CD8-positive, alpha-beta memory T cell (primary cell): ENCODE measurements at regions not wholly inside any gene's neighbourhood (a gene's known extent, or its start where the extent isn't known, plus 50 kb on each side); places are given as distances from the start of the nearest gene placed in this dataset.

Source experiments
- CTCF ChIA-PET: fragments of 350-600 bp; sonication (Branson Sonifier 250); formaldehyde crosslinking; loops from one replicate; lab custom pipeline; 2021; ENCODE audit warnings: antibody characterized with exemption; lab: Charles Lee
- POLR2A ChIA-PET: fragments of 350-600 bp; sonication (Branson Sonifier 250); formaldehyde crosslinking; loops from one replicate; lab custom pipeline; 2021; ENCODE audit warnings: antibody characterized with exemption; lab: Charles Lee
- DNase-seq, 5 donors: peaks; one replicate each; pipeline versions ENCODE4 v3.0.0 to v3.0.0-alpha.2; 2020 to 2022; ENCODE audit warnings: mixed read lengths in 1 of 5
- H3K27ac ChIP-seq: one replicate; pipeline ENCODE4 v1.7.0; 2013; ENCODE audit warnings: low read depth, mild to moderate bottlenecking, low read length, moderate library complexity
- H3K27me3 ChIP-seq: 2 replicates; pipeline ENCODE4 v1.7.0; 2013; ENCODE audit warnings: low read length, mild to moderate bottlenecking; ENCODE audit not compliant: insufficient read depth, poor library complexity, severe bottlenecking
- H3K36me3 ChIP-seq: 2 replicates; pipeline ENCODE4 v1.7.0; 2013; ENCODE audit warnings: mild to moderate bottlenecking, low read length, moderate library complexity; ENCODE audit not compliant: insufficient read depth
- H3K4me1 ChIP-seq: 2 replicates; pipeline ENCODE4 v1.7.0; 2013; ENCODE audit warnings: mild to moderate bottlenecking, low read length, moderate library complexity; ENCODE audit not compliant: insufficient read depth
- H3K4me3 ChIP-seq: 2 replicates; pipeline ENCODE4 v1.7.0; 2013; ENCODE audit warnings: mild to moderate bottlenecking, low read length
- H3K9me3 ChIP-seq: 2 replicates; pipeline ENCODE4 v1.7.0; 2013; ENCODE audit warnings: mild to moderate bottlenecking, low read length
- H3K27ac Mint-ChIP-seq, 8 donors: one replicate each; pipeline ENCODE4 v1.8.0; 2020 to 2021; ENCODE audit warnings: mixed read lengths in 8 of 8, mild to moderate bottlenecking in 6 of 8, inconsistent platforms in 3 of 8, moderate library complexity in 3 of 8
- H3K27me3 Mint-ChIP-seq, 2 donors: one replicate each; pipeline ENCODE4 v1.8.0; 2020 to 2021; ENCODE audit warnings: mixed read lengths in 2 of 2, mild to moderate bottlenecking in 1 of 2, moderate library complexity in 1 of 2
- H3K36me3 Mint-ChIP-seq, 3 donors: one replicate each; pipeline ENCODE4 v1.8.0; 2020 to 2021; ENCODE audit warnings: mixed read lengths in 3 of 3, inconsistent platforms in 1 of 3, mild to moderate bottlenecking in 1 of 3
- H3K4me1 Mint-ChIP-seq, 3 donors: one replicate each; pipeline ENCODE4 v1.8.0; 2020 to 2021; ENCODE audit warnings: mixed read lengths in 3 of 3, inconsistent platforms in 1 of 3, mild to moderate bottlenecking in 1 of 3
- H3K4me3 Mint-ChIP-seq, 7 donors: one replicate each; pipeline ENCODE4 v1.8.0; 2020 to 2021; ENCODE audit warnings: mixed read lengths in 7 of 7, mild to moderate bottlenecking in 6 of 7, moderate library complexity in 4 of 7, inconsistent platforms in 2 of 7
- H3K9me3 Mint-ChIP-seq, 5 donors: one replicate each; pipeline ENCODE4 v1.8.0; 2020 to 2022; ENCODE audit warnings: mixed read lengths in 5 of 5, mild to moderate bottlenecking in 3 of 5, moderate library complexity in 2 of 5, inconsistent platforms in 1 of 5

DNA sequence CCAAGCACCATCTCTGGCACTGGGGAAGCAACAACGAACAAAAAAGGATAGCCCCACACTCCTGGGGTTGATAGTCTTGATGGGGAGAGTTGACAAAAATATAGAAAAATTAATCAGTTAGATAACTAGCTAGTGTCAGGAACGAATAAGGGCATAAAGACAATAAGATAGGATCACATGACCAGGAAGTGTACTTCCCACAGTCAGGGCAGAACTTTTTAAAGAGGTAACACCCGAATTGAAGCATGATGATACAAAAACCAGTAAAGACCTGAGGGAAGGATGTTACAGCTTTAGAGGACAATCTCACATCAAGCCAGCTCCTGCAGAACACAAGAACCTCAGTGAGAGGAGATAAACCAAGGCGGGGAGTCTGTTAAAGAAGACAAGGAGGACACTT lies 295.4 kb upstream of the CRIM1 start:
- POLR2A ChIA-PET: no interaction called here
- DNase-seq: no peak
- Histone ChIP-seq H3K4me1 (no peaks in the 10 kb centered on the region), H3K36me3 (no peaks in the 10 kb centered on the region), H3K4me3 (no peak overlapping the region), H3K9me3 (no peaks in the 10 kb centered on the region), H3K27ac (no peak overlapping the region), H3K27me3 (no peaks in the 10 kb centered on the region)
- H3K9me3 Mint-ChIP-seq: peaks cover 0 to 4% (median 2%) of the 10 kb centered on the region in 5 donors
- H3K27ac Mint-ChIP-seq: no peak overlapping the region
- H3K4me3 Mint-ChIP-seq: no peak overlapping the region
- peaks cover 12 to 33% of the 10 kb centered on the region in 2 donors for H3K27me3 Mint-ChIP-seq
- CTCF ChIA-PET: no interaction called here
- H3K36me3 Mint-ChIP-seq: peaks cover 0 to 8% (median 0%) of the 10 kb centered on the region in 3 donors
- peaks cover 4 to 6% (median 5%) of the 10 kb centered on the region in 3 donors for H3K4me1 Mint-ChIP-seq

DNA sequence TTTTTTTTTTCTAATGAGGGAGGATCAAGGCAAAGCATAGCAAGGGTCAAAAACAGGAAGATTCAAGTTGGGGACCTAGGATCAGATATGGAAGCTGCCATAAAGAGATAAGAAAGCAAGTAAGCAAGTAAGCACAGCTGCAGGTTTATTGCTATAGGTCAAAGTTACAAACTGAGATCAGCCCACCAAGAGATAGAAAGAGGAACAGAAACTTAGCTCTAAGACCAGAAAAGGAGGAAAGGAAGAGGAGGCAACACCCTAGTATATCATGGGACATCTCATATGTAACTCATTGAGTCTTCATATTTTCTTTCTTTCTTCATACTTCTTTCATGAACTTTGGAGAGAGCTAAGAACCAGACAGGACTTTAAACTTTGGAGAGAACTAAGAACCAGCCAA lies 295.9 kb upstream of the CRIM1 start:
- Histone ChIP-seq H3K36me3 (no peaks in the 10 kb centered on the region), H3K9me3 (no peaks in the 10 kb centered on the region), H3K27ac (no peak overlapping the region), H3K27me3 (no peaks in the 10 kb centered on the region), H3K4me3 (no peak overlapping the region), H3K4me1 (no peaks in the 10 kb centered on the region)
- Mint-ChIP-seq H3K9me3 (peaks cover 0 to 4% (median 0%) of the 10 kb centered on the region in 5 donors), H3K27me3 (peaks cover 12 to 33% of the 10 kb centered on the region in 2 donors), H3K36me3 (peaks cover 0 to 8% (median 0%) of the 10 kb centered on the region in 3 donors), H3K4me1 (peaks cover 4 to 6% (median 5%) of the 10 kb centered on the region in 3 donors), H3K4me3 (no peak overlapping the region), H3K27ac (no peak overlapping the region)
- CTCF ChIA-PET: no interaction called here
- no peak for DNase-seq
- POLR2A ChIA-PET: no interaction called here

DNA sequence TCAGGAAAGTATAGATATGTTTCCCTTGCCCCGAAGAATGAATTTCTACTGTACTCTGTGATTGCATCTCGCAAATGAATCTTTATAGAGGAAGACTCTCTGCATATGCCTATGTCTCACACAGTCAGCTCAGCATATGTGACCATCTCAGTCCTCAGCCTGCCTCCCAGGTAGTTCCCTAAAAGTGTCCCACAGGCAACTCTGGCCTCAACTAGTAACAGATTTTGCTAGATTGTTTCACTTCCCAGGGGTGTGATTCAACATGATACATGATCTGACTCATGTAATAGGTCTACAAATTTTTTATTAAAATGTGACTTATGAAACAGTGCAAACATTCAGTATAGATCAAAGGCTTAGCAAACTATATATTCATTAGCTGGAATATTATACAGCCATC lies 296.6 kb upstream of the CRIM1 start:
- no peak for DNase-seq
- Histone ChIP-seq H3K4me1 (no peaks in the 10 kb centered on the region), H3K27ac (no peak overlapping the region), H3K36me3 (no peaks in the 10 kb centered on the region), H3K4me3 (no peak overlapping the region), H3K9me3 (no peaks in the 10 kb centered on the region), H3K27me3 (no peaks in the 10 kb centered on the region)
- Mint-ChIP-seq H3K36me3 (peaks cover 0 to 8% (median 0%) of the 10 kb centered on the region in 3 donors), H3K27ac (no peak overlapping the region), H3K27me3 (peaks cover 12 to 33% of the 10 kb centered on the region in 2 donors), H3K9me3 (peaks cover 0 to 4% (median 0%) of the 10 kb centered on the region in 5 donors), H3K4me1 (peaks cover 4 to 6% (median 5%) of the 10 kb centered on the region in 3 donors), H3K4me3 (no peak overlapping the region)
- ChIA-PET POLR2A (no interaction called here), CTCF (no interaction called here)

DNA sequence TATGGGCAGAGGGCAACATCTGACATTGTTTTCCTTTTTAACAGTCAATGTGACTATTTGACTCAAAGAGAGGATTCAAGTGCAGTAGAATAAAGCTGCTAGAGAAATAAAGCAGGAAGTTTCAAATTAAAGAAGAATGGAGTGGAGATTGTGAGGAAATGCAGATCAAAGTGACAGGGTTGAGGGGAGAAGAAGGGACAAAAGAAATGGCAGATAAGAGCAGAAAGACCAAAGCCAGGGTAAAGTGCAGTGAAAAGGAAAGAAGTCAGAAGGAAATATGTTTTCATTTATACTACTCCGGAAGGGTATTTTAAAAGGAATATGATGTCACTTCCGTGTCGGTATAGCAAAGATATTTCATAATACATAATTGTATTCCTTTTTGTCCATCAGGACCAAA lies 297.5 kb upstream of the CRIM1 start:
- no peak overlapping the region for H3K27ac Mint-ChIP-seq
- peaks cover 4 to 6% (median 5%) of the 10 kb centered on the region in 3 donors for H3K4me1 Mint-ChIP-seq
- peaks cover 12 to 31% of the 10 kb centered on the region in 2 donors for H3K27me3 Mint-ChIP-seq

DNA sequence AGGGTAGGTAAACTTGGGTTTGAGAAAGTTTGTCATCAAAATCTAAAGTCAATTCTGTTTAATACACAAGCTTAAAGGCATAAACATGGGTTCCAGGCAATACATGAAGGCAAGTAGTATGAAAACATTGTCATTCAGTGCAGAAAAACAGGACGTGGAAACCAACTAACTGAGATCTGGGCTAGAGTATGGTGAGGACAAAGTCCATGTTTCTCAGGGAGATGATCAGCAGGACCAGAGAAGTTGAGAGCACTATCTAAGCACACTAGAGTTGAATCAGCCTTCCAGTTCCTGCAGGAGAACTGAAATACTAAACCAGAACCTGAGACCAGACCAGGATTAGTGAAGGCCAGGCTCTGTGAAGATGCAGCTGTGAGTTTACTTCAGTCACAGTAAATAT lies 302.8 kb upstream of the CRIM1 start:
- H3K9me3 ChIP-seq: no peaks in the 10 kb centered on the region
- no peaks in the 10 kb centered on the region for H3K4me1 ChIP-seq
- H3K27me3 ChIP-seq: no peaks in the 10 kb centered on the region
- Mint-ChIP-seq H3K4me3 (no peak overlapping the region), H3K36me3 (peaks cover 0 to 22% (median 1%) of the 10 kb centered on the region in 3 donors), H3K9me3 (peaks cover 0 to 2% (median 0%) of the 10 kb centered on the region in 5 donors), H3K27me3 (no peaks in the 10 kb centered on the region), H3K4me1 (peaks cover 0 to under 1% (median 0%) of the 10 kb centered on the region in 3 donors), H3K27ac (no peak overlapping the region)
- ChIA-PET CTCF (no interaction called here), POLR2A (no interaction called here)
- H3K27ac ChIP-seq: no peak overlapping the region
- H3K36me3 ChIP-seq: no peaks in the 10 kb centered on the region
- DNase-seq: no peak
- H3K4me3 ChIP-seq: no peak overlapping the region

More for the DNA sequence above, 297.5 kb upstream of the CRIM1 start:
- no peaks in the 10 kb centered on the region for H3K9me3 ChIP-seq
- H3K27ac ChIP-seq: no peak overlapping the region
- POLR2A ChIA-PET: no interaction called here
- CTCF ChIA-PET: no interaction called here
- no peaks in the 10 kb centered on the region for H3K36me3 ChIP-seq
- no peaks in the 10 kb centered on the region for H3K27me3 ChIP-seq
- H3K4me3 ChIP-seq: no peak overlapping the region
- peak overlapping the region in 1 of 7 donors; percentile 13 for H3K4me3 Mint-ChIP-seq
- peaks cover 0 to 4% (median 0%) of the 10 kb centered on the region in 5 donors for H3K9me3 Mint-ChIP-seq
- peaks cover 0 to 3% (median 0%) of the 10 kb centered on the region in 3 donors for H3K36me3 Mint-ChIP-seq
- H3K4me1 ChIP-seq: no peaks in the 10 kb centered on the region
- no peak for DNase-seq

DNA sequence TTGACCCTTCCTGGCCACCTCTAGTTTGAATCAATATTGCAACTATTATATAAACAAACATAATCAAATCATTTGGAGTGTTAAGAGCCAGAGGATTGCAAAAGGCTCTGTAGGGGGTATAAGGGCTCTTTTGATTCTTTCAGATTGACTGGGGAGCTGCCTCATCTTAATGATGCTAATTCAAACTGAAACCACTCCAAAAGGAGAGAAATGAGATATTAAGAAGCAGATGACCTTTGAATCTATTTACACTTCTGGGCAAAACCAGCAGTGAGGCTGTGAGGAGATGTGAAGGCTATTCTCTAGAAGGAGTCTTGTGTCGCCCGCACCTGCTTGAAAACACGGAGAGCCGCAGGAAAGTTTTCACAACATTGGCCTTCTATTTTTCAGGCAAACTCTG lies 311.2 kb upstream of the CRIM1 start:
- H3K4me3 Mint-ChIP-seq: no peak overlapping the region
- Histone ChIP-seq H3K4me3 (no peak overlapping the region), H3K27ac (no peak overlapping the region), H3K27me3 (no peaks in the 10 kb centered on the region), H3K4me1 (no peaks in the 10 kb centered on the region), H3K36me3 (no peaks in the 10 kb centered on the region), H3K9me3 (no peaks in the 10 kb centered on the region)
- H3K27me3 Mint-ChIP-seq: peaks cover 2 to 5% of the 10 kb centered on the region in 2 donors
- ChIA-PET CTCF (no interaction called here), POLR2A (no interaction called here)
- DNase-seq: no peak
- peaks cover 0 to 1% (median 0%) of the 10 kb centered on the region in 3 donors for H3K36me3 Mint-ChIP-seq
- no peak overlapping the region for H3K27ac Mint-ChIP-seq
- H3K4me1 Mint-ChIP-seq: no peaks in the 10 kb centered on the region
- peaks cover 0 to 2% (median 0%) of the 10 kb centered on the region in 5 donors for H3K9me3 Mint-ChIP-seq

DNA sequence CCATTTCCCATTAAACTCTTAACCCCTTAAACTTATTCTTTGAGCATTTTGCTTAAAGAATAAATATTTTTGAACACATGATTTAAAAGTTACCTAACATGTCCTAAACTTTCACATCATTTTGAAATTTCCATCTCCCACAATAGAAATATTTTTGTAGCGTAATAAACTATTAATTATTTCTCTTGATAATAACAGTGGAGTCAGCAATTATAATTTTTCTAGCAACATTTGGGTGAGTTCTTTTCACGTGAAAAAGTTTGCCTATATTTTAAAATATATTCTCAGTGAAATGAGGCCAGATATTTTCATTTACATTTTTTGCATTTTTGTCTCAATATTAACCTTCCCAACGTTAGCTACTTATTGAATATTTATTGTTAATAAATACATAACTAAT lies 320.4 kb upstream of the CRIM1 start:
- ChIA-PET POLR2A (no interaction called here), CTCF (no interaction called here)
- Mint-ChIP-seq H3K4me3 (no peak overlapping the region), H3K27me3 (peaks cover 4 to 5% of the 10 kb centered on the region in 2 donors), H3K4me1 (peaks cover 3 to 12% (median 9%) of the 10 kb centered on the region in 3 donors), H3K36me3 (peaks cover 0 to 4% (median 0%) of the 10 kb centered on the region in 3 donors), H3K9me3 (peaks cover 0 to 7% (median 2%) of the 10 kb centered on the region in 5 donors), H3K27ac (no peak overlapping the region)
- Histone ChIP-seq H3K27ac (no peak overlapping the region), H3K4me1 (no peaks in the 10 kb centered on the region), H3K36me3 (no peaks in the 10 kb centered on the region), H3K4me3 (no peak overlapping the region), H3K9me3 (no peaks in the 10 kb centered on the region), H3K27me3 (no peaks in the 10 kb centered on the region)
- no peak for DNase-seq

DNA sequence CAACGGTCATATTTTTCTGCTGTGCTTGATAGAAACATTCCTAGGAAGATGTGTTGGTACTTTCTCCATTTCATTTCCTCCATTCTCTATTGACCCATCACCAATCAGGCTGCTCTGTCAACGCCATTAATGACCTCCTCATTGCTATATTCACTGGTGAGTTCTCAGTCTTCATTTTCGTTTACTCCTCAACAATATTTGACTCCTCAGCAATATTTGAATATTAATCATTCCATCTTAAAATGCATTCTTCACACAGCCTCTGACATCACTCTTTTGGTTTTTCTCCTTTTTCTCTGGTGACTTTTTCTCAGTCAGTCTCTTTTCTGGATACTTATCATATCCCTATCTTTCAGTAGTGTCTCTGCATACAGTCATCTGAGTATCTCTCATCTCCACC lies 323.5 kb upstream of the CRIM1 start:
- Mint-ChIP-seq H3K36me3 (peaks cover 0 to 4% (median 0%) of the 10 kb centered on the region in 3 donors), H3K9me3 (peaks cover 0 to 7% (median 2%) of the 10 kb centered on the region in 5 donors), H3K27ac (peak overlapping the region in 1 of 8 donors; percentile 16), H3K27me3 (peaks cover 3 to 4% of the 10 kb centered on the region in 2 donors), H3K4me3 (no peak overlapping the region), H3K4me1 (peaks cover 3 to 12% (median 9%) of the 10 kb centered on the region in 3 donors)
- no peak for DNase-seq
- ChIA-PET POLR2A (no interaction called here), CTCF (no interaction called here)
- Histone ChIP-seq H3K4me3 (no peak overlapping the region), H3K9me3 (no peaks in the 10 kb centered on the region), H3K4me1 (no peaks in the 10 kb centered on the region), H3K36me3 (no peaks in the 10 kb centered on the region), H3K27me3 (no peaks in the 10 kb centered on the region), H3K27ac (no peak overlapping the region)
